ENCODE measurements at regions not wholly inside any gene's neighbourhood (a gene's known extent, or its start where the extent isn't known, plus 50 kb on each side); places are given as distances from the start of the nearest gene placed in this dataset.

GRCh38 chr12:82019533-82019932 lies 260.4 kb upstream of the PPFIA2 start:
- no peak overlapping the region for H3K4me3 ChIP-seq
- no peaks in the 10 kb centered on the region for H3K4me1 ChIP-seq
- no peaks in the 10 kb centered on the region for H3K36me3 ChIP-seq
- H3K9me3 ChIP-seq = no peaks in the 10 kb centered on the region
- DNase-seq (ENCODE audit: low spot score) = no peak
- no peaks in the 10 kb centered on the region for H3K27me3 ChIP-seq
- TF ChIP-seq, protein P1, sequence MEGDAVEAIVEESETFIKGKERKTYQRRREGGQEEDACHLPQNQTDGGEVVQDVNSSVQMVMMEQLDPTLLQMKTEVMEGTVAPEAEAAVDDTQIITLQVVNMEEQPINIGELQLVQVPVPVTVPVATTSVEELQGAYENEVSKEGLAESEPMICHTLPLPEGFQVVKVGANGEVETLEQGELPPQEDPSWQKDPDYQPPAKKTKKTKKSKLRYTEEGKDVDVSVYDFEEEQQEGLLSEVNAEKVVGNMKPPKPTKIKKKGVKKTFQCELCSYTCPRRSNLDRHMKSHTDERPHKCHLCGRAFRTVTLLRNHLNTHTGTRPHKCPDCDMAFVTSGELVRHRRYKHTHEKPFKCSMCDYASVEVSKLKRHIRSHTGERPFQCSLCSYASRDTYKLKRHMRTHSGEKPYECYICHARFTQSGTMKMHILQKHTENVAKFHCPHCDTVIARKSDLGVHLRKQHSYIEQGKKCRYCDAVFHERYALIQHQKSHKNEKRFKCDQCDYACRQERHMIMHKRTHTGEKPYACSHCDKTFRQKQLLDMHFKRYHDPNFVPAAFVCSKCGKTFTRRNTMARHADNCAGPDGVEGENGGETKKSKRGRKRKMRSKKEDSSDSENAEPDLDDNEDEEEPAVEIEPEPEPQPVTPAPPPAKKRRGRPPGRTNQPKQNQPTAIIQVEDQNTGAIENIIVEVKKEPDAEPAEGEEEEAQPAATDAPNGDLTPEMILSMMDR (IDR thresholded peaks at IDR 0.05) = no peak
- no peak overlapping the region for H3K27ac ChIP-seq

DNA sequence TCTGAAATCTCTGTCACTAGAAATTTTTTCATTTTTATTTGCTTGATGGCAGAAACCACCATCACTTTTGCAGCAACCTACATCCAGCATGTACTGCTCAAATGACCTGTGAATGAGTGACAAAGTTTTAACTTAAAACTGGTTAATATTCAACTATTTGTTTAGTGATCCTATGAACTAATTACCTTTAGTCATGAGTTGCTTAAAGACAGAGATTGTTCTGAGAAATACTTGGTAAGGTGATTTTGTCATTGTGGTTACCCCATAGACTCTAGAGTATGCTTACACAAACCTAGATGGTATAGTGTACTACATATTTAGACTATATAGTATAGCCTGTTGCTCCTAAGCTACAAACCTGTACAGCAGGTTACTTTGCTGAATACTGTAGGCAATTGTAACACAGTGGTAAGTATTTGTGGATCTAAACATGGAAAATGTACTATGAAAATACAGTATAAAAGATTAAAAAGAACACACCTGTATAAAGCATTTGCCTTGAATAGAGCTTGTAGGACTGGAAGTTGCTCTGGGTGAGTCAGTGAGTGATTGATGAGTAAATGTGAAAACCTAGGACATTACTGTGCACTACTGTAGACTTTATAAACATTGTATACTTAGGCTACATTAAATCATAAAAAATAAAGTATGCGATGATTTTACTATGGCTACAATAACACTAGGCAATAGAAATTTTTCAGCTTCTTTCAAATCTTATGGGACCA lies 256.6 kb upstream of the PPFIA2 start:
- Histone ChIP-seq H3K4me3 (no peak overlapping the region), H3K4me1 (no peaks in the 10 kb centered on the region)
- TF ChIP-seq, protein P1 (IDR thresholded peaks at IDR 0.05) = no peak

GRCh38 chr12:82012176-82012575 lies 253.0 kb upstream of the PPFIA2 start:
- Histone ChIP-seq H3K27ac (no peak overlapping the region), H3K4me1 (no peaks in the 10 kb centered on the region), H3K9me3 (no peaks in the 10 kb centered on the region), H3K27me3 (no peaks in the 10 kb centered on the region), H3K4me3 (no peak overlapping the region), H3K36me3 (no peaks in the 10 kb centered on the region)
- TF ChIP-seq, protein P1 (IDR thresholded peaks at IDR 0.05) = no peak
- no peak for DNase-seq (ENCODE audit: low spot score)

More for the DNA sequence above, 256.6 kb upstream of the PPFIA2 start:
- DNase-seq (ENCODE audit: low spot score) = no peak
- H3K36me3 ChIP-seq = no peaks in the 10 kb centered on the region
- no peak overlapping the region for H3K27ac ChIP-seq
- no peaks in the 10 kb centered on the region for H3K9me3 ChIP-seq
- H3K27me3 ChIP-seq = no peaks in the 10 kb centered on the region

GRCh38 chr12:82009524-82009923 lies 250.4 kb upstream of the PPFIA2 start:
- Histone ChIP-seq H3K4me3 (no peak overlapping the region), H3K36me3 (no peaks in the 10 kb centered on the region), H3K4me1 (no peaks in the 10 kb centered on the region), H3K27ac (no peak overlapping the region), H3K9me3 (no peaks in the 10 kb centered on the region), H3K27me3 (no peaks in the 10 kb centered on the region)
- TF ChIP-seq, protein P1 (IDR thresholded peaks at IDR 0.05) = no peak
- DNase-seq (ENCODE audit: low spot score) = no peak

DNA sequence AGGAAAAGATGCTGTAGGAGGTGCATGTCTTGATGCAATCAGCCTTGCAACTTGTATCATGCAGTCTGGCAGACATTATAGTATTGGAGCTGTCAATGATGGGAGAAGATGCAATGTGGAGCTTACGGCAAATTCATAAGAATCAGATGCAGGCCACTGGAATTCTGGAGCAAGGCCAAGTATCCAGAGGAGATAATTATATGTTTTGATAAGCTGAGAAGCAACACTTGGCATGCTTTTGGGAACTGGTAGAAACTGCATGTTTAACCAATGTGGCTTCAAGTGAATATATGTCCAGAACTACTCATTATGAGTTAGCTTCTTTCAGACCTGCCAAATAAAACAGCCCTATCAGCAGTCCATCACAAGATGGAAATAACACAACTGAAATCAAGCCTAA lies 249.1 kb upstream of the PPFIA2 start:
- no peak for DNase-seq (ENCODE audit: low spot score)
- no peak overlapping the region for H3K27ac ChIP-seq
- TF ChIP-seq, protein P1 (IDR thresholded peaks at IDR 0.05) = no peak
- H3K4me3 ChIP-seq = no peak overlapping the region
- no peaks in the 10 kb centered on the region for H3K27me3 ChIP-seq
- no peaks in the 10 kb centered on the region for H3K4me1 ChIP-seq
- H3K36me3 ChIP-seq = no peaks in the 10 kb centered on the region
- no peaks in the 10 kb centered on the region for H3K9me3 ChIP-seq

Data from right atrium auricular region (tissue), 2 donors.